ENCODE measurements at regions not wholly inside any gene's neighbourhood (a gene's known extent, or its start where the extent isn't known, plus 50 kb on each side); places are given as distances from the start of the nearest gene placed in this dataset.
"Not testable (repeated sequence)": the region's sequence is repeated elsewhere in the genome, so short reads cannot be mapped to it uniquely, and the experiment has no call there.

- H3K4me3 ChIP-seq (replicated peaks in 1 of 2; ENCODE audit: low read depth in 2 of 2, low read length in 2 of 2) = no peak overlapping the region
- no peak for DNase-seq (ENCODE audit: low read depth in 2 of 2)
- no peak for TF ChIP-seq CTCF (IDR thresholded peaks at IDR 0.05; ENCODE audit: low read depth, low read length)
Measured at GRCh38 chr6:11891547-11891946, 112.9 kb upstream of the ADTRP start.

DNA sequence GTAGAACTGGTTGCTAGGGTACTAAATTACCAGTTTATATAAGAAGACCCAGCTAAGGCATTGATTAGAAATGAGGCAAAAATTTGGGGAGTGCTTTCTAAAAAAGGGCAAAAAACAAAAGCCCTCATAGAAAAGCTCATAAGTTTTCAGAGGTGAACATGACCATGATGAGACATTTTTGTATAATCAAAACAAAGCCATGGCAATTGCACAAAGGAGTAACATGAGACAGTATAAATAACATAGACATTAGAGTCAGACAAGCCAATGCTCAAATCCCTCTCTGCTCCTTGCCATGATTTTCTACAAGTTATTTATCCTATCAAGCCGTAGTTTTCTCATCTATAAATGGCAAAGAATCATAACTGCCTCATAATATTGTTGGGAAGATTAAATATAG is 112.2 kb upstream of the ADTRP start:
- DNase-seq (ENCODE audit: low read depth in 2 of 2) = peak in 1 of 2 donors; percentile 15
- no peak for TF ChIP-seq CTCF (IDR thresholded peaks at IDR 0.05; ENCODE audit: low read depth, low read length)

GRCh38 chr6:11890209-11890608 is 111.6 kb upstream of the ADTRP start:
- H3K4me3 ChIP-seq (replicated peaks in 1 of 2; ENCODE audit: low read depth in 2 of 2, low read length in 2 of 2) = no peak overlapping the region
- no peak for DNase-seq (ENCODE audit: low read depth in 2 of 2)
- TF ChIP-seq CTCF (IDR thresholded peaks at IDR 0.05; ENCODE audit: low read depth, low read length) = no peak

More for the DNA sequence above, 112.2 kb upstream of the ADTRP start:
- no peak overlapping the region for H3K4me3 ChIP-seq (replicated peaks in 1 of 2; ENCODE audit: low read depth in 2 of 2, low read length in 2 of 2)

- no peak for TF ChIP-seq CTCF (IDR thresholded peaks at IDR 0.05; ENCODE audit: low read depth, low read length)
- no peak overlapping the region for H3K4me3 ChIP-seq (replicated peaks in 1 of 2; ENCODE audit: low read depth in 2 of 2, low read length in 2 of 2)
- DNase-seq (ENCODE audit: low read depth in 2 of 2) = no peak
Measured at GRCh38 chr6:11889572-11889971, 111.0 kb upstream of the ADTRP start.

GRCh38 chr6:11888727-11889126 is 110.1 kb upstream of the ADTRP start:
- H3K4me3 ChIP-seq (replicated peaks in 1 of 2; ENCODE audit: low read depth in 2 of 2, low read length in 2 of 2) = no peak overlapping the region

GRCh38 chr6:11885159-11885558 is 106.6 kb upstream of the ADTRP start:
- no peak for TF ChIP-seq CTCF (IDR thresholded peaks at IDR 0.05; ENCODE audit: low read depth, low read length)
- no peak for DNase-seq (ENCODE audit: low read depth in 2 of 2)
- no peak overlapping the region for H3K4me3 ChIP-seq (replicated peaks in 1 of 2; ENCODE audit: low read depth in 2 of 2, low read length in 2 of 2)

More at GRCh38 chr6:11888727-11889126, 110.1 kb upstream of the ADTRP start:
- no peak for DNase-seq (ENCODE audit: low read depth in 2 of 2)
- no peak for TF ChIP-seq CTCF (IDR thresholded peaks at IDR 0.05; ENCODE audit: low read depth, low read length)

DNA sequence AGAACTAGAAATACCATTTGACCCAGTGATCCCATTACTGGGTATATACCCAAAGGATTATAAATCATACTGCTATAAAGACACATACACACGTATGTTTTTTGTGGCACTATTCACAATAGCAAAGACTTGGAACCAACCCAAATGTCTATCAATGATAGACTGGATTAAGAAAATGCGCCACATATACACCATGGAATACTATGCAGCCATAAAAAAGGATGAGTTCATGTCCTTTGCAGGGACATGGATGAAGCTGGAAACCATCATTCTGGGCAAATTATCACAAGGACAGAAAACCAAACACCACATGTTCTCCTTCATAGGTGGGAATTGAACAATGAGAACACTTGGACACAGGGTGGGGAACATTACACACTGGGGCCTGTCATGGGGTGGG is 104.9 kb upstream of the ADTRP start:
- not testable (repeated sequence) for H3K4me3 ChIP-seq (replicated peaks in 1 of 2; ENCODE audit: low read depth in 2 of 2, low read length in 2 of 2); DNase-seq (ENCODE audit: low read depth in 2 of 2)

DNA sequence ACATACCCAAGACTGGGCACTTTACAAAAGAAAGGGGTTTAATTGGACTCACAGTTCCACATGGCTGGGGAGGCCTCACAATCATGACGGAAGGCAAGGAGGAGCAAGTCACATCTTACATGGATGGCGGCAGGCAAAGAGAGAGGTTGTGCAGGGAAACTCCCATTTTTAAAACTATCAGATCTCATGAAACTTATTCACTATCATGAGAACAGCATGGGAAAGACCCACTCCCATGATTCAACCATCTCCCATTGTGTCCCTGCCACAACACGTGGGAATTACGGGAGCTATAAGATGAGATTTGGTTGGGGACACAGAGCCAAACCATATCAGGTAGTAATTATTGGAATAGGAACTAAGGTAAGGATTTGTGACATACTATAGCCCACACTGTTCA is 101.6 kb upstream of the ADTRP start:
- H3K4me3 ChIP-seq (replicated peaks in 1 of 2; ENCODE audit: low read depth in 2 of 2, low read length in 2 of 2); DNase-seq (ENCODE audit: low read depth in 2 of 2): not testable (repeated sequence)
